ENCODE measurements at regions not wholly inside any gene's neighbourhood (a gene's known extent, or its start where the extent isn't known, plus 50 kb on each side); places are given as distances from the start of the nearest gene placed in this dataset.

GRCh38 chr2:64929333-64929732 is 59.9 kb upstream of the SLC1A4 start:
- no peak overlapping the region for H3K23ac ChIP-seq (ENCODE audit: low read depth, low read length, poor library complexity)
- H3K9ac ChIP-seq (ENCODE audit: low read depth, low read length, poor library complexity), result no peak overlapping the region
- H4K91ac ChIP-seq (ENCODE audit: low read depth, low read length, poor library complexity), result no peak overlapping the region
- no CpG with 5 or more reads among the region's 1 CpG for WGBS, 2 donors (ENCODE audit: extremely low coverage in 2 of 2, insufficient read length in 2 of 2, insufficient replicate concordance in 1 of 2)
- no peak overlapping the region for H3K27ac ChIP-seq (replicated peaks; ENCODE audit: low read length)
- peaks cover under 1 to 5% of the 10 kb centered on the region in 2 donors for H3K9me3 ChIP-seq (replicated peaks in 1 of 2; ENCODE audit: control insufficient read depth in 2 of 2, insufficient read depth in 1 of 2, low read depth in 1 of 2, low read length in 2 of 2)
- H2BK5ac ChIP-seq (ENCODE audit: low read length), result no peak overlapping the region
- no peak overlapping the region for H2BK12ac ChIP-seq (ENCODE audit: low read length)
- H2BK120ac ChIP-seq (ENCODE audit: low read depth, low read length), result no peak overlapping the region
- H3K27me3 ChIP-seq (ENCODE audit: control insufficient read depth in 3 of 3, insufficient read depth in 3 of 3, low read depth in 1 of 3, low read length in 3 of 3), result peaks cover 0 to 14% (median 0%) of the 10 kb centered on the region in 3 experiments
- no peak overlapping the region for H3K18ac ChIP-seq (ENCODE audit: low read length)
- no peak overlapping the region for H3K4ac ChIP-seq (ENCODE audit: low read length)
- H3K4me1 ChIP-seq (ENCODE audit: control insufficient read depth in 2 of 2, insufficient read depth in 1 of 2, low read depth in 1 of 2, low read length in 2 of 2), result peaks cover 0 to 7% of the 10 kb centered on the region in 2 donors
- H3K79me1 ChIP-seq (ENCODE audit: low read depth, low read length), result no peaks in the 10 kb centered on the region
- H3K36me3 ChIP-seq (replicated peaks in 1 of 2; ENCODE audit: control insufficient read depth in 2 of 2, insufficient read depth in 2 of 2, low read length in 2 of 2), result no peaks in the 10 kb centered on the region
- H2BK15ac ChIP-seq (ENCODE audit: low read length), result no peak overlapping the region
- no peak for DNase-seq (ENCODE audit: low spot score)
- no peak overlapping the region for H2AFZ ChIP-seq (ENCODE audit: low read length)
- H3K4me3 ChIP-seq (ENCODE audit: low read length in 2 of 2), result no peak overlapping the region
- H2AK5ac ChIP-seq (ENCODE audit: low read depth, low read length), result no peak overlapping the region
- H3K4me2 ChIP-seq (ENCODE audit: insufficient read depth, low read length, poor library complexity, severe bottlenecking), result no peak overlapping the region
- no peak overlapping the region for H3K14ac ChIP-seq (ENCODE audit: low read length)
- no peak overlapping the region for H4K8ac ChIP-seq (ENCODE audit: low read depth, low read length)

- H3K18ac ChIP-seq (ENCODE audit: low read length), result no peak overlapping the region
- H3K4me2 ChIP-seq (ENCODE audit: insufficient read depth, low read length, poor library complexity, severe bottlenecking), result no peak overlapping the region
- H2BK5ac ChIP-seq (ENCODE audit: low read length), result no peak overlapping the region
- H3K4me3 ChIP-seq (ENCODE audit: low read length in 2 of 2), result no peak overlapping the region
- H3K4me1 ChIP-seq (ENCODE audit: control insufficient read depth in 2 of 2, insufficient read depth in 1 of 2, low read depth in 1 of 2, low read length in 2 of 2), result peaks cover 0 to 7% of the 10 kb centered on the region in 2 donors
- H3K79me1 ChIP-seq (ENCODE audit: low read depth, low read length), result no peaks in the 10 kb centered on the region
- WGBS, 2 donors (ENCODE audit: extremely low coverage in 2 of 2, insufficient read length in 2 of 2, insufficient replicate concordance in 1 of 2), result no CpG with 5 or more reads among the region's 1 CpG
- no peak overlapping the region for H3K4ac ChIP-seq (ENCODE audit: low read length)
- peaks cover 0 to 3% of the 10 kb centered on the region in 2 donors for H3K9me3 ChIP-seq (replicated peaks in 1 of 2; ENCODE audit: control insufficient read depth in 2 of 2, insufficient read depth in 1 of 2, low read depth in 1 of 2, low read length in 2 of 2)
- no peak overlapping the region for H2BK120ac ChIP-seq (ENCODE audit: low read depth, low read length)
- DNase-seq (ENCODE audit: low spot score), result no peak
- no peak overlapping the region for H3K27ac ChIP-seq (replicated peaks; ENCODE audit: low read length)
- H3K36me3 ChIP-seq (replicated peaks in 1 of 2; ENCODE audit: control insufficient read depth in 2 of 2, insufficient read depth in 2 of 2, low read length in 2 of 2), result no peaks in the 10 kb centered on the region
- H4K8ac ChIP-seq (ENCODE audit: low read depth, low read length), result no peak overlapping the region
- H3K27me3 ChIP-seq (ENCODE audit: control insufficient read depth in 3 of 3, insufficient read depth in 3 of 3, low read depth in 1 of 3, low read length in 3 of 3), result peaks cover 0 to 14% (median 0%) of the 10 kb centered on the region in 3 experiments
- no peak overlapping the region for H3K9ac ChIP-seq (ENCODE audit: low read depth, low read length, poor library complexity)
- H2AFZ ChIP-seq (ENCODE audit: low read length), result no peak overlapping the region
- H2AK5ac ChIP-seq (ENCODE audit: low read depth, low read length), result no peak overlapping the region
- no peak overlapping the region for H3K14ac ChIP-seq (ENCODE audit: low read length)
- H4K91ac ChIP-seq (ENCODE audit: low read depth, low read length, poor library complexity), result no peak overlapping the region
- no peak overlapping the region for H2BK12ac ChIP-seq (ENCODE audit: low read length)
- no peak overlapping the region for H3K23ac ChIP-seq (ENCODE audit: low read depth, low read length, poor library complexity)
- H2BK15ac ChIP-seq (ENCODE audit: low read length), result no peak overlapping the region
These were observed 58.9 kb upstream of the SLC1A4 start for GRCh38 chr2:64930258-64930671.

GRCh38 chr2:64931246-64932115 is 57.7 kb upstream of the SLC1A4 start:
- Histone ChIP-seq H3K27me3 (ENCODE audit: control insufficient read depth in 3 of 3, insufficient read depth in 3 of 3, low read depth in 1 of 3, low read length in 3 of 3) (peaks cover 0 to 14% (median 0%) of the 10 kb centered on the region in 3 experiments), H2BK120ac (ENCODE audit: low read depth, low read length) (no peak overlapping the region), H3K4me2 (ENCODE audit: insufficient read depth, low read length, poor library complexity, severe bottlenecking) (no peak overlapping the region), H3K4me1 (ENCODE audit: control insufficient read depth in 2 of 2, insufficient read depth in 1 of 2, low read depth in 1 of 2, low read length in 2 of 2) (peaks cover 0 to 7% of the 10 kb centered on the region in 2 donors), H4K91ac (ENCODE audit: low read depth, low read length, poor library complexity) (no peak overlapping the region), H2BK5ac (ENCODE audit: low read length) (no peak overlapping the region), H3K9ac (ENCODE audit: low read depth, low read length, poor library complexity) (no peak overlapping the region), H3K27ac (replicated peaks; ENCODE audit: low read length) (no peak overlapping the region), H3K14ac (ENCODE audit: low read length) (no peak overlapping the region), H2AFZ (ENCODE audit: low read length) (no peak overlapping the region), H3K4me3 (ENCODE audit: low read length in 2 of 2) (no peak overlapping the region), H3K23ac (ENCODE audit: low read depth, low read length, poor library complexity) (no peak overlapping the region), H3K18ac (ENCODE audit: low read length) (no peak overlapping the region), H2AK5ac (ENCODE audit: low read depth, low read length) (no peak overlapping the region), H3K79me1 (ENCODE audit: low read depth, low read length) (no peaks in the 10 kb centered on the region), H3K9me3 (replicated peaks in 1 of 2; ENCODE audit: control insufficient read depth in 2 of 2, insufficient read depth in 1 of 2, low read depth in 1 of 2, low read length in 2 of 2) (no peaks in the 10 kb centered on the region), H3K36me3 (replicated peaks in 1 of 2; ENCODE audit: control insufficient read depth in 2 of 2, insufficient read depth in 2 of 2, low read length in 2 of 2) (no peaks in the 10 kb centered on the region), H3K4ac (ENCODE audit: low read length) (no peak overlapping the region), H4K8ac (ENCODE audit: low read depth, low read length) (no peak overlapping the region), H2BK15ac (ENCODE audit: low read length) (no peak overlapping the region), H2BK12ac (ENCODE audit: low read length) (no peak overlapping the region)
- no CpG with 5 or more reads among the region's 9 CpGs for whole genome bisulfite sequencing, 2 donors (ENCODE audit: extremely low coverage in 2 of 2, insufficient read length in 2 of 2, insufficient replicate concordance in 1 of 2)
- no peak for DNase-seq (ENCODE audit: low spot score)

- Histone ChIP-seq H3K4me3 (ENCODE audit: low read length in 2 of 2) (no peak overlapping the region), H3K9ac (ENCODE audit: low read depth, low read length, poor library complexity) (no peak overlapping the region), H2BK12ac (ENCODE audit: low read length) (no peak overlapping the region), H2BK5ac (ENCODE audit: low read length) (no peak overlapping the region), H3K18ac (ENCODE audit: low read length) (no peak overlapping the region), H3K4ac (ENCODE audit: low read length) (no peak overlapping the region), H2BK15ac (ENCODE audit: low read length) (no peak overlapping the region), H3K9me3 (replicated peaks in 1 of 2; ENCODE audit: control insufficient read depth in 2 of 2, insufficient read depth in 1 of 2, low read depth in 1 of 2, low read length in 2 of 2) (no peaks in the 10 kb centered on the region), H4K8ac (ENCODE audit: low read depth, low read length) (no peak overlapping the region), H4K91ac (ENCODE audit: low read depth, low read length, poor library complexity) (no peak overlapping the region), H3K23ac (ENCODE audit: low read depth, low read length, poor library complexity) (no peak overlapping the region), H2BK120ac (ENCODE audit: low read depth, low read length) (no peak overlapping the region), H3K4me2 (ENCODE audit: insufficient read depth, low read length, poor library complexity, severe bottlenecking) (no peak overlapping the region), H3K27me3 (ENCODE audit: control insufficient read depth in 3 of 3, insufficient read depth in 3 of 3, low read depth in 1 of 3, low read length in 3 of 3) (peaks cover 0 to 14% (median 0%) of the 10 kb centered on the region in 3 experiments), H2AK5ac (ENCODE audit: low read depth, low read length) (no peak overlapping the region), H3K27ac (replicated peaks; ENCODE audit: low read length) (no peak overlapping the region), H3K79me1 (ENCODE audit: low read depth, low read length) (no peaks in the 10 kb centered on the region), H3K36me3 (replicated peaks in 1 of 2; ENCODE audit: control insufficient read depth in 2 of 2, insufficient read depth in 2 of 2, low read length in 2 of 2) (no peaks in the 10 kb centered on the region), H2AFZ (ENCODE audit: low read length) (no peak overlapping the region), H3K14ac (ENCODE audit: low read length) (no peak overlapping the region), H3K4me1 (ENCODE audit: control insufficient read depth in 2 of 2, insufficient read depth in 1 of 2, low read depth in 1 of 2, low read length in 2 of 2) (peaks cover 0 to 7% of the 10 kb centered on the region in 2 donors)
- whole genome bisulfite sequencing, 2 donors (ENCODE audit: extremely low coverage in 2 of 2, insufficient read length in 2 of 2, insufficient replicate concordance in 1 of 2), result no CpG with 5 or more reads among the region's 1 CpG
- no peak for DNase-seq (ENCODE audit: low spot score)
These were observed 57.2 kb upstream of the SLC1A4 start for GRCh38 chr2:64932116-64932370.
